COR-L47 (cell line): ENCODE measurements at regions not wholly inside any gene's neighbourhood (a gene's known extent, or its start where the extent isn't known, plus 50 kb on each side); places are given as distances from the start of the nearest gene placed in this dataset.
A peak's percentile ranks its signal among the peaks of the same experiment; 100 is the strongest.
"Not testable (repeated sequence)": the region's sequence is repeated elsewhere in the genome, so short reads cannot be mapped to it uniquely, and the experiment has no call there.

Experiments used
- DNase-seq: peaks from one replicate; lab custom pipeline; 2025; lab: John Stamatoyannopoulos, UW

DNA sequence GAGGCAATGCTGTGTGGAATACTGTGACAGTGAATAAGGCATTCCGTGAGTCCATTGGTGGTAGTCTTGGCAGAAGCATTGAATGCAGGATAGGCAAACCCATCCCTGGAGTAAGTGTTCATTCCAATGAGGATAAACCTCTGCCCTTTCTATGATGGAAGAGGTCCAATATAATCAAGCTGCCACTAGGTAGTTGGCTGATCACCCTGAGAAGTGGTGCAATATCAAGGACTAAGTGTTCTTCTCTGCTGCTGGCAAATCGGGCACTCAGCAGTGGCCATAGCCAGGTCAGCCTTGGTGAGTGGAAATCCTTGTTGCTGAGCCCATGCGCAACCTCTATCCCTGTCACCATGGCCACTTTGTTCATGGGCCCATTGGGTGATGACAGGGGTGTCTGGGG lies 70.1 kb downstream of the FBXO4 start:
- no peak for DNase-seq

DNA sequence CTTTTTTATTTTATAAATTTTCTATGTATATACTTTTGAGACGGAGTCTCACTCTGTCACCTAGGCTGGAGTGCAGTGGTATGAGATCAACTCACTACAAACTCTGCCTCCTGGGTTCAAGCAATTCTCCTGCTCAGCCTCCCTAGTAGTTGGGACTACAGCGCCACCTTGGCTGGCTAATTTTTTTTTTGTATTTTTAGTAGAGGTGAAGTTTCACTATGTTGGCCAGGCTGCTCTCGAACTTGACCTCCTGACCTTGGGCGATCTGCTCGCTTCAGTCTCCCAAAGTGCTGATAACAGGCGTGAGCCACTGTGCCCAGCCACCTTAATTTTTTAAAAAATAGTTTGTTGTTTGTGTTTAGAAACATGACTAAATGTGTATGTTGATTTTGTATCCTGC lies 76.6 kb downstream of the FBXO4 start:
- DNase-seq = no peak

DNA sequence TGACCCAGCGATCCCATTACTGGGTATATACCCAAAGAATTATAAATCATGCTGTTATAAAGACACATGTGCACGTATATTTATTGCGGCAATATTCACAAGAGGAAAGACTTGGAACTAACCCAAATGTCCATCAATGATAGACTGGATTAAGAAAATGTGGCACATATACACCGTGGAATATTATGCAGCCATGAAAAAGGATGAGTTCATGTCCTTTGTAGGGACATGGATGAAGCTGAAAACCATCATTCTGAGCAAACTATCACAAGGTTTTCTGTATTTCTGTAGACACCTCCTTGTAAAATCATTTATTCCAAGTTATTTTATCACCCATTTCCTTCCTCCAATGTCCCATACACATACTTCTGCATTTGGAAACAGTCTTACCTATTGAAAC lies 78.8 kb downstream of the FBXO4 start:
- not testable (repeated sequence) for DNase-seq

DNA sequence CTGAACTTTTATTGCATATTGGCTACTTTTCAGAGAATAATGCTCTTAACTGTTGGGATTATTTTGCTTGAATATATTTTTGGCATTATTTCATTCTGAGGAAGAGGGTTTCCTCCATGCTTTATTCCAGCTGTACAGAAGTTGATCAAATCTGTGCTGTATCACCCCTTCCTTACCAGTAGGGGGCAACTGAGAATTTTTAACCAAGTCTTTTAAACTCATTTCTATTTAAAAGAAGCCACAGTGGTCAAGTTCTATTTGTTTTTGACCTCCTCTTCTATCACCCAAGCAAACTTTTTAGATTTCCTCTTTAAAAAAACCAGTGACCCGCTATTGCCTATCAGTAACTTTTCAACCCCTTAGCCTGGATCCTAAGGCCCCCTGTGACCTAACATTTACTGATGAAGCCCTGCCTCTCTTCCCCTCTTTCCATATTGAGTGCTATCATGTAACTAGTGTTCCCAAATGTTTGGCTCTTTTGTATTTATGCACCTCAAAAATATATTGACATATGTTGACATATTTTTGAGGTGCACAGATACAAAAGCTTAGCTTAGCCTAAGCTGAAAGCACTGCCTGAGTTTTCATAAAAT lies 80.6 kb downstream of the FBXO4 start:
- DNase-seq = no peak

DNA sequence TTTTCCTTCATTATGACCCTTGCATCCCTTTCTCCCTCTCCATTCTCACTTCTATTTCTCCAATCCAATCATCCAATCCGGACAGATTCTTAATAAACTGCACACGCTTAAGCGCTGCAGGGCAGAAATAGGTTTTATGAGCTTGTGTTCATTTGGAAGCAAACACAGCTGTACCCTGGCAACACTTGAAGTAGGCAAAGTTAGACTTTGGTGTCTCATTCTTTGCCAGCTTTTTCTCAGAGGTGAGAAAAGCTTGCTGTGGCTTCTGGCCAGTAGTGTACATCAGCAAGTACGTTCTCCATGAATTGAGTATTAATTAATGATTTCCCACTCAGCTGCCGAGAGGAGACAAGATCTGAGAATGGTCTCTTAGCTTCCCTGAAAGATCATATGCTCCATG lies 88.5 kb downstream of the FBXO4 start:
- DNase-seq = no peak

DNA sequence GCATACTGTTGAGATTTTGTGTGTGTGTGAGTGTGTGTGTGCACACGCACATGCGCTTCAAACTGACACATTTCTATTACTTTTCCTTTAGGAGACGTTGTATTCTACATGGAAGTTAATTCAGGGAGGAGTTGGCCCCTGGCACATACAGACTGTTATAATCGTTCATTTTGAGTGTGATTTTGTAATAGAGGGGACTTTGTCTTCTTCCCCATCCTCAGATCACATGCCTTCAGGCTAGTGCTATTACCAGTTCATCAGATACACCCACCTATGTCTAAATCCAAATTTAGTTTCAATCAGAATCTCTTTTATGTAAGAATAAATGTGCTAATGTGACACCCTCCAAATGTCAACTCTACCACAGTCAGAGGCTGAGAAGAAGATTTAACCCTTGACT lies 90.2 kb downstream of the FBXO4 start:
- no peak for DNase-seq

DNA sequence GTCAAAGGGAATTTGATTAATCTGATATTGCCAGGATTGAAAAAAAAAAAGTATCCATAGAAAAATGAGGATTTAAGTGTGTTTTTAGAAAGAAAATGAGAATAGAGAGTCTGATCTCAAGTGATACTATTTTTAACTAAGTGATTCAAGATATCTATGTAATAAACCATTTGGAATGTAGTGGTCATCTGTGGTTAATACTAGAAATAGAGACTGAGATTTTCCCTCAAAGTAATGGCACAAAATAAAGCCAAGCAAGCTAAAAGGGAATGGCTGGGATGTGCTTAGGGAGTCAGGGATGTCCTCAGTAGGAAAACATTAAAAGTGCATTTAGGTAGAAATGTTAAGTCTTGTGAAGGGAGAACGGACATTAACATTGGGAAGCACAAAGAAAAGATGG lies 90.6 kb downstream of the FBXO4 start:
- DNase-seq = no peak

DNA sequence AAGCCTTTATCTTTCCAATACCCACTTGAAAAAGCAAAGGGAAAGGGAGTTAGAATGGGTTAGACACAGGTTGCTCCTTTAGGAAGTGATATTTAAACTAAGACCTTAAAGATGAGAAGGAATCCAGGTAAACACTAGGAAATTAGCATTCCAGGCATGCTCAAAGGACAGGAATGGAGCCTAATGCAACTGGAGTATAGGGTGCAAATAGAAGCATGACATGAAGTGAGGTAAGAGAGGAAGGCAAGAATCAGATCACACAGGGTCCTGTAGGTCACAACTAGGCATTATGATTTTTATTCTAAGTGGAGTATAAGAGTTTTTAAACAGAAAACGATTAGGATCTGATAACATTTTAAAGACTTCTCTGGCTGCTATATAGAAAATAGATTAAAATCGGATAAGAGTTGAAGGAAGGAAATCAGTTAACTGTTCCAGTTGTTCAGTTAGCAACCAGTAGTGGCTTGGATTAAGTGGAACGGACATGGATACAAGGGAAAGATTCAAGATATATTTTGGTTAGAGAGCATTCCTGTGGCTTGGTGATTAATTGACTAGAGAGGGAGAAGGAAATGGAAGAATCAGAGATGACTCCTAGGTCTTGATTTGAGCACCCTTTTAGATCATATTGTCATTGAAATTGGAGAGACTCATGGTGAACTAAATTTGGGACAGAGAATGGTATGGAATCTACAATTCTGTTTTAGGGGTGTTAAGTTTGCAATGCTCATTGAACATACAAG lies 95.9 kb downstream of the FBXO4 start:
- no peak for DNase-seq

DNA sequence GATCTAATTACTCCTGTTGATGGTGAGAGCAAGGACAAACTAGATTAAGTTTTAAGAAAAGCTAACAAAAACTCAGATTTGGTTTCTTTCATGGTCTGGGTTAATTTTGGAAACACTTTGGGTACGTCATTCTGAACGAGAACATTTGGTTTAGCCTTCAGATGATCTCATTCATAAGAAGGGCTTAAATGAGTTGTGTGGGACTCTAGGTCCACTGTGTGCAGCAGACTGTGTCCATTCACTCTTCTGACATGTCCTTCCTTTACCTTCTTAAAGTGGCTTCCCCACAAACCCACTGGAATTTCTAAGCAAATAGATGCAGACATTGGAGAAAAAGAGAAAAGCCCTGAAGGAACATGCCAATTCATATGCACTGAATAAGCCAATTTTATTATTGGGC lies 96.8 kb downstream of the FBXO4 start:
- DNase-seq = no peak

DNA sequence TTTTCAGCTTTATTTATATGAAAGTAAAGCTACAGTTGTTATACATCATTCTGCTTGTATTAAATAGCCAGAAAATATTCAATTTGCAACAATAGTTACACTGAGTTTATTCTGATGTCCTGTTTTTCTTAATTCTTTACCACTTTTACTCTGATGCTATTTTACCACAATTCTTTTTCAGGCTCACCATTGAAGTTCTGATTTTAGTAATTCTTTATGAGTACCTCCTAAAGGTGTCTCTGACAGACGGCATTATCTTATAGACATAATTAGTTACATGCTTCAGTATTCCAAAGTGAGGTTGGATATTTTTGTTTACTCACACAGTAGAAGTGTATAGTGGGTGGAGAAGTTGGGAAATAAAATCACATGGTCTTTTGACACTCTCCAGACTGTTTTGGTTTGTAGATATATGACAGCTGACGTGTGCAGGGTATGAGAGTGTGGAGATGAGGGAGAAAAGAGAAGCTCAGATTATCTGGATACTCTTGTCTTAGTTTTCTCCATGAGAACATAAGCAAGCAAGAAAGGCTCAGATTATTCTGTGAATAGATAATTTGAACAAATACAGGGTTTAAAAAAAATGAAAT lies 97.4 kb downstream of the FBXO4 start:
- DNase-seq = no peak

DNA sequence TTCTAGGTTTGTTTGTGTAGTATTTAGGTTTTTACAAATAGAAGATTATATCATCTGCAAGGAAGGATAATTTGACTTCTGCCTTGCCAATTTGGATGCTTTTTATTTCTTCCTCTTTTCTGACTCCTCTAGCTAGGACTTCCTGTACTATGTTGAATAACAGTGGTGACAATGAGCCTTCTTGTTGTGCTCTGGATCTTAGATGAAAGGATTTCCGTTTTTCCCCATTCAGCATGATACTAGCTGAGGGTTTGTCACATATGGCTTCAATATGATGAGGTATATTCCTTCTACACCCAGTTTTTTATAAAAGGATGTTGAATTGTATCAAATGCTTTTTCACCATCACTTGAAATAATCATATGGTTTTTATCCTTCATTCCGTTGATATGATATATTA lies 101.4 kb downstream of the FBXO4 start:
- no peak for DNase-seq

DNA sequence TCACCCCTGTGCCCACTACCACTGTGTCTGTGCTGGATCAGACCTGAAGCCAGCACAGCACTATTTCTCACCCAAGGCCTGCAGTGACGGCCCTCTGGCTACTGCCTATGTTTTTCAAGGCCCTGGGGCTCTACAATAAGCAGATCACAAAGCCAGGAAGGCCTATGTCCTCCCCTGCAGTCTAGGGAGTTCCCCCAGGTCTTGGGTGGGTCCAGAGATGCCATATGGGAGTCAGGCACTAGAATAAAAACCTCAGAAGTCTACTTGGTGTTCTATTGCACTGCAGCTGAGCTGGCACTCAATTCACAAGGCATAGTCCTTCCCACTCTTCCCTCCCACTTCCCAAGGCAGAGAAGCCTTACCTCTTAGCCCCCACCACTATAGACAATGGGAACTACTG lies 107.1 kb downstream of the FBXO4 start:
- DNase-seq = no peak

DNA sequence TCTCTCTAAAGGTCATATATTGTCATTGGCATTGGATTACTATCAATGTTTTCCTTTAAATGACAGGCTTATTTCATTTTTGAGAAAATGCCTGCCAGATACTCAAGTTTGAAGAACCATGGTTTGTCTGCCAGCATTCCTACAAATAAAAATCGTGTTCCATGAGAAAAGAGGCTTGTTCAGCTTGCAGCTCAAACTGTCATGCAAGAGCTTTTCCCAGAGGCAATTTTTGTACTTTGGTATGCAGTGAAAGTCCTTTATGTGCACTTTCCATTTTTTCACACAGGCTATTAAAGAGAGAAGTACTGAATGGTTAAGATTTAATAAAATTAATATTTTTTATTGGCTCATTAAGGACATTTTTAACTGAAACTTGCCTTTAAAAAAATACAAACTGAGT lies 110.4 kb downstream of the FBXO4 start:
- DNase-seq = no peak

DNA sequence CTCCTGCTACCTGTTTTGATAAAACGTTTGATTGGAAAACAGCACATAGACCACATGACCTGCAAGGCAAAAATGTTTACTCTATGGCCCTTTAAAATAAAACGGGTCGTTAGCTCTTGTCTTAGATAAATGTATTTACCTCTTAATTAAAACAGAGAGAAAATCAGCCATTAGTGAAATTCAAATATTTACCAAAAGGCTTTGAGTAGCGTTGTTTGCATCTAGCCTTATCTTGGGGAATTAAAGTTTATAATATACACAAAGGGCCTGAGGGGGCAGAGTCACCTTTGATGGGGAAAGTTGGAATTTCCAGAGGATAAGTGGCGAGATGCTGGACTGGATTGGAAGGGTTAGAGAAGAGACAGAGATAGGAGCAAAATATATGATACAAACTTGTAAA lies 111.3 kb downstream of the FBXO4 start:
- no peak for DNase-seq

DNA sequence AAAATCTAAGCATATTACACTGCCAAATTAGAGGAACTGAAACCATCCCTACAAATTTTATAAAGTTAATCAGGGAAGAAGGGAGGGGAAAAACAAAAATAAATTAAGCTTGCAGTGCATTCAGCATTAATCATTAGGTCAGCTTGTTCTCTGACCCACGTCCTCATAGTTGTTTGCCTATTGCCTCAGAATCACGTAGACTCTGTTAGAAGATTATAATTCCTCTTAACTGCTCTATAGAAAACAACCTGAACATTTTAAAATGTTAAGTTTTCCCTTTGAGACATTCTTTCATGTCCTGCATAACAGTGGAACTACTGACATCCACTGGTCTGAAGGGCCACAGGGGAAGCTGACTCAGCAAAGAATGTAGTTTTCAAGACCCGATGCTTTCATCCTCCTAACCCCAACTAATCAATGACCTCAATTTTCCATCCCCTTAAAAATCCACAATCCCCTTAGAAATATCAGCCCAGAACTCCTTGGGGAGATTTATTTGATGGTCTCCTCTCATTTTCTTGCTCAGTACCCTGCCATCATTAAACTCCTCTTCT lies 112.4 kb downstream of the FBXO4 start:
- DNase-seq = no peak

DNA sequence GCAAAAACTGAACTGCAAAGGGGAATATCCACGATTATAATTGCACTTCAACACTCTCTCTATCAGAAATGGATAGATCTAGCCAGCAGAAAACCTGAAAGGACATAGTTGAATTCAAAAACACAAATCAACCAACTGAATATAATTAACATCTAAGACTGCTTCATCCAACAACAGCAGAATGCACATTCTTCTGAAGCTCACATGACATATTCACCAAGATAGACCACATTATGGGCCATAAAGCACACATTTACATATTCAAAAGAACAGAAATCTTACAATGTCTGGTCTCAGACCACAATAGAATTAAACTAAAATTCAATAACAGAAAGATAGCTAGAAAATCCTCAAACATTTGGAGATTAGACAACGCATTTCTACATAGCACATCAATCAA lies 118.3 kb downstream of the FBXO4 start:
- no peak for DNase-seq

DNA sequence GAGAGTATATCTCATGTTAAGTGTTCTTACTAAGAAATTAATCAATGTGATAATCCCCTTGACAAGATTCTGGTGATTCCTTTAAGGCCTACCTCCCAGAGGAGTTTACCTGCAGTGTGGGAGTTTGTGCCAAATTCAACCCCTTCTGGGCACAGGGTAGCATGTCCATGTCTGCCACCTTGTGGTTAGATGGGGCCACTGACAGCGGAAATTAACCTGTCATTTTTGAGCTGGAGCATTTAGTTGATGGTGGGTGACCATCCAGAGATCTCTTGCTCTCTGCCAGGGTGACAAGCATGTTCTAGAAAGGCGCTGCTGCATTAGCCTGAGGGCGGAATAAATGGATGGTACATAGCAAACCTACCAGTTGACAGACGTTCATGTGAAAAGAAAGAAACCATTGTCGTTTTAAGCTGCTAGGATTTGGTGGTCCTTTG lies 132.2 kb downstream of the FBXO4 start:
- DNase-seq = peak; percentile 18

DNA sequence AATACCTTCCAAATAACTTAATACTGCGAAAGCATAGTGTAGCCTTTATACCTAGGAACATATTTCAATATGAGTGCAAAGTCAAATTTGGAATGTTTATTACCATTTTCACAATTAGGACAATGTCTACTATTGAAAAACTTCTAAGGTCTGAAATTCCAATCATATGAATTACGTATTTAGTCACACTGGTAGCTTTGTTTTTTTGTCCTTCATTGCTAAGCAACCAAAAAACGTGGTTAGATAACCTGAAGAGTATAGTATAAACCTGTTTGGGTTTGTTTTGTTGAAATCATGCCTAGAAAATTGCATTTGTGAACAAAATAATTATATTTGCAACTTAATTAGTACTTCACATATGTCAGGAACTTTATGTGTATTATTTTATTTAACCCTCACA lies 134.2 kb downstream of the FBXO4 start:
- DNase-seq = no peak

DNA sequence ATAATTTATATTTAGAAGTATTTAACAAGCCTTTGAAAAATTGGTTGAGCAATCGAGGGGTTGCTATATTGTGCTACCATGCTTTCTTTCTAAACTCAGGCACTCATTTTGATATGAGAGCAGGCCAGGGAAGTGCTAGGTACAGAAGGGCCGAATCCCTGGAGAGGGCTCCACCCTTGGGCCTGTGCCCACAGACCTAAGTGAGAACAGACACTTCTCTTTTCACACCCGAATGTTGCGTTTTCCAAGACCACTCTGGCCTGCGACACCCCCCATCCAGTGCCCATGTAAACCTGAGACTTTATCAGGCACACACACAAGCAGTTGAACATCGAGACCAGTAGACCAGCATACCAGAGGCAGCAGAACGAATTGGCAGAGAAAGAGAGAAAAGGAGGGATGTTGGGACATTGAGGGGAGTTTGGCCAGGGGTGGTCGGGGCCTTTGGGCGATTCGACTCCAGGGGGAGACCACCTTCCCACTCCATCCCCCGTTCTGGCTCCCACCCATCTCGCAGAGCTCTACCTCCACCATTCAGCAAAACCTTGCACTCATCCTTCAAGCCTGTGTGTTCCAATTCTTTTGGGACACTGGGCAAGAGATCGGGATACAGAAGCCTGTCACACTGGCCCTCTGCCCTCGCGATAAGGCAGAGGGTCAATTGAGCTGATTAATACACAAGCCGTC lies 134.8 kb downstream of the FBXO4 start:
- DNase-seq = no peak

DNA sequence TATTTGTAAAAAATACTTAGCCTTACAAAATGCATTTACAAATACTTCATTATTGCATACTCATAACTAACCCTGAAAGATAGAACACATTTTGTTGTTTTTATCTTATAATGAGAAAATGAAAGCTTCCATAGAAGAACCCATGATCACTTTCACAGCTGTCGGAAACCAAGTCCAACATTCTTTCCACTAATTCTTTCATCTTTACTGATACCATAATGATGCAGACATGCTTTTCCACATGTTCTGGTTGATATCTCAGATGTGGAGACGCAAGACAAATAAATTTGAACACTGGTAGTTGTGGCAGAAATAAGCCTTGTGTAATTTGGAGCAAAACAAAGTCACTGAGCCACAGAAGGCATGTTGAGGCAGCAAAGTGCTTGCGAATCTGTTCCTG lies 136.0 kb downstream of the FBXO4 start:
- no peak for DNase-seq

DNA sequence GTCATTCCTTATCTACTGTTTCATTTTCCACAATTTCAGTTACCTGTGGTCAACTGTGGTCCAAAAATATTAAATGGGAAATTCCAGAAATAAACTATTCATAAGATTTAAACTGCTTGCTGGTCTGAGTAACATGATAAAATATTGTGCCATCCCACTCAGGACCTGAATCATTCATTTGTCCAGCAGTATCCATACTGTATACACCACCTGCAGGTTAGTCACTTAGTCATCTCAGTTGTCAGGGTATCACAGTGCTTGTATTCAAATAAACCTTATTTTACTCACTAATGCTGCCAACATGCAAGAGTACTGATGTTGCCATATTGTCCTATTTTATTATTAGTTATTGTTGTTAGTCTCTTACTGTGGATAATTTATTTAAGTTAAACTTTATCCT lies 139.7 kb downstream of the FBXO4 start:
- no peak for DNase-seq

DNA sequence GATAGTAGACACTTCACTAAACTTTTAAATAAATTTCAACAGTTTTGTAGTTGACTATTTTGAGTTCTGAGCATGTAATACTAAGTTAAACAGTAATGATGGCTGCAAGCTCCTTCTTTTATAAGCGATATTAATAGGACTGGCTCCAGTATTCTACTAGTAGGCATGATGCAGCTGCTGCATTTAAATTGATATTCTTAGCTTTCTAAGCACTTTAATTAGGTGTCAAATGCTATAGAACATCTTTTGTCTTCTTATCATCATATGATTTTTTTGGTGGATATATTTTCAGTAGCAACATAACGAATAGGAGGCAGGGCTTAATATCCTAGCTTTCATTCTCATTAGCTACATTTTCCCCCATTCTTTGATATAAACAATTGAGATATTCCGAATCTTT lies 141.1 kb downstream of the FBXO4 start:
- no peak for DNase-seq

DNA sequence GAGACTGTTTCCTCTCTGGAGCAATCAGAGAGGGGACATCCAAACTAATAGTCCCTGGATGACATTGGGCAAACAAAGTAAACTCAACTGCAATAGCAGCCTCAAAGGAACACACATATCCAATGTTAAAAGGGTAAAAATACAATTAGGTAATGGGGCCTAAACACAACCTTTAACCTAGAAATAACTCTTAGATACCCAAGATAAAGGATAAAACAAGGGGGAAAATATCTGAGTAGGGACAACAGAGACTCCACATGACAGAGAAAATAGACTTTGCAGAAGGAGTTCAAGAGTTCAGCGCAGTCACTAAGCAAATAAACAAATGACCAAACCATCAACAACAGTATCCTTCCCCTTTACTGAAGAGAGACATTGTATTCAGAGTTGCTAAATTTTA lies 149.3 kb downstream of the FBXO4 start:
- DNase-seq = no peak
